ENCODE measurements at regions not wholly inside any gene's neighbourhood (a gene's known extent, or its start where the extent isn't known, plus 50 kb on each side); places are given as distances from the start of the nearest gene placed in this dataset.

GRCh38 chr5:68455216-68455615, 239.7 kb downstream of the PIK3R1 start:
- Histone ChIP-seq H3K4me1 (peaks cover 0 to 23% (median 8%) of the 10 kb centered on the region in 6 donors), H3K27ac (no peak overlapping the region), H3K36me3 (no peaks in the 10 kb centered on the region), H3K27me3 (replicated peaks in 1 of 7) (no peaks in the 10 kb centered on the region), H3K9me3 (no peaks in the 10 kb centered on the region), H3K4me3 (no peak overlapping the region)
- intact Hi-C loops (cut with DNase I; ENCODE audit: low total_unique reads) = no loop called here
- no peak for DNase-seq
- TF ChIP-seq CTCF (IDR thresholded peaks at IDR 0.05 in 8 of 11, conservative IDR thresholded peaks at IDR 0.05 in 3 of 11) = no peak
- no peak for TF ChIP-seq POLR2AphosphoS5 (IDR thresholded peaks at IDR 0.05)
- TF ChIP-seq POLR2A (IDR thresholded peaks at IDR 0.05) = no peak
- 92 to 96% (median 94%) methylated on average over 3 of the region's 3 CpGs for whole genome bisulfite sequencing, 5 donors

DNA sequence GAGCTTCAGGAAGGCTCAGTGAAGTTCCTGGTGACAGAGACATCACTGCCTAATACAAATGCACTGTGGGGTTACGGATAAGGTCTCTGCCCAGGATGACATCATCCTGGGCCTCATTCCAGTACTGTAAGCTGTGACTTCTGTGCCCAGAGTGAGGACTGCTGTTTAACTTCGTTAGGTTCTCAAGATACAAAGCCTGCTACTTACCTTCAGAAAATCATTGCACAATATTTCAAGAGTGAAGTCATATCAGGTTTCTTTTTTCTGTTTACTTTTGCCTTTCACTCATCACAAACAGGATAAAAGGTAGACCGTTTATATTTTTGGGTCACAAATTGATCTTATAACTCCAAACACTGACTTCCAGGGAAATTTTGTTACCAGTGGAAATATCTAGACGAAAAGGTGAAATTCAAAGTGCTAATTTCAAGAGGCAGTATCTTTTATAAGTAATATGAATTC, 241.2 kb downstream of the PIK3R1 start:
- Histone ChIP-seq H3K4me1 (peaks cover 0 to 26% (median 10%) of the 10 kb centered on the region in 6 donors), H3K4me3 (no peak overlapping the region), H3K27ac (peak overlapping the region in 1 of 8 donors; percentile 26), H3K27me3 (replicated peaks in 1 of 7) (no peaks in the 10 kb centered on the region), H3K9me3 (no peaks in the 10 kb centered on the region), H3K36me3 (no peaks in the 10 kb centered on the region)
- WGBS, 5 donors = 49 to 76% (median 65%) methylated on average over 4 of the region's 4 CpGs
- no peak for TF ChIP-seq POLR2AphosphoS5 (IDR thresholded peaks at IDR 0.05)
- no peak for TF ChIP-seq CTCF (IDR thresholded peaks at IDR 0.05 in 8 of 11, conservative IDR thresholded peaks at IDR 0.05 in 3 of 11)
- no peak for TF ChIP-seq POLR2A (IDR thresholded peaks at IDR 0.05)
- intact Hi-C loops (cut with DNase I; ENCODE audit: low total_unique reads) = no loop called here
- DNase-seq = no peak

GRCh38 chr5:68457285-68457684, 241.7 kb downstream of the PIK3R1 start:
- DNase-seq = no peak
- no peaks in the 10 kb centered on the region for H3K36me3 ChIP-seq
- intact Hi-C loops (cut with DNase I; ENCODE audit: low total_unique reads) = no loop called here

More at GRCh38 chr5:68457285-68457684, 241.7 kb downstream of the PIK3R1 start:
- no peak overlapping the region for H3K27ac ChIP-seq
- H3K4me1 ChIP-seq = peaks cover 0 to 26% (median 10%) of the 10 kb centered on the region in 6 donors
- no peak overlapping the region for H3K4me3 ChIP-seq
- TF ChIP-seq CTCF (IDR thresholded peaks at IDR 0.05 in 8 of 11, conservative IDR thresholded peaks at IDR 0.05 in 3 of 11) (no peak), POLR2A (IDR thresholded peaks at IDR 0.05) (no peak), POLR2AphosphoS5 (IDR thresholded peaks at IDR 0.05) (no peak)
- no peaks in the 10 kb centered on the region for H3K27me3 ChIP-seq (replicated peaks in 1 of 7)
- WGBS, 5 donors = 89 to 95% (median 95%) methylated on average over 8 of the region's 8 CpGs
- no peaks in the 10 kb centered on the region for H3K9me3 ChIP-seq
